Cardiac muscle cell (in vitro differentiated cells and primary cell): ENCODE measurements at regions not wholly inside any gene's neighbourhood (a gene's known extent, or its start where the extent isn't known, plus 50 kb on each side); places are given as distances from the start of the nearest gene placed in this dataset.

Experiments used
- DNase-seq, 2 donors: peaks; one replicate each; pipeline versions ENCODE4 v3.0.0 to v3.0.0-alpha.2; 2010 to 2017; ENCODE audit warnings: low read depth in 1 of 2, low spot score in 1 of 2
- H3K27ac ChIP-seq: fragments of 200-600 bp; sonication (generic); 2 replicates; pipeline ENCODE4 v1.5.1; 2016
- H3K27me3 ChIP-seq: fragments of 200-600 bp; sonication (generic); 2 replicates; pipeline ENCODE4 v1.6.0; 2016; ENCODE audit warnings: control low read depth
- H3K36me3 ChIP-seq: fragments of 200-600 bp; sonication (generic); 2 replicates; pipeline ENCODE4 v1.5.1; 2016; ENCODE audit warnings: control low read depth
- H3K4me1 ChIP-seq: fragments of 200-600 bp; sonication (generic); 2 replicates; pipeline ENCODE4 v1.8.1; 2017; ENCODE audit warnings: low read depth, mild to moderate bottlenecking, mixed run types
- H3K4me3 ChIP-seq: fragments of 200-600 bp; sonication (generic); 2 replicates; pipeline ENCODE4 v1.5.1; 2016; ENCODE audit warnings: mild to moderate bottlenecking
- H3K9me3 ChIP-seq: fragments of 200-600 bp; sonication (generic); 2 replicates; pipeline ENCODE4 v1.5.1; 2017; ENCODE audit warnings: low read depth, mild to moderate bottlenecking, control low read depth
- TF ChIP-seq, protein P1 (sequence below): IDR thresholded peaks from 2 replicates; pipeline ENCODE4 v1.5.1; 2012; ENCODE audit warnings: low read depth, mild to moderate bottlenecking, low read length

DNA sequence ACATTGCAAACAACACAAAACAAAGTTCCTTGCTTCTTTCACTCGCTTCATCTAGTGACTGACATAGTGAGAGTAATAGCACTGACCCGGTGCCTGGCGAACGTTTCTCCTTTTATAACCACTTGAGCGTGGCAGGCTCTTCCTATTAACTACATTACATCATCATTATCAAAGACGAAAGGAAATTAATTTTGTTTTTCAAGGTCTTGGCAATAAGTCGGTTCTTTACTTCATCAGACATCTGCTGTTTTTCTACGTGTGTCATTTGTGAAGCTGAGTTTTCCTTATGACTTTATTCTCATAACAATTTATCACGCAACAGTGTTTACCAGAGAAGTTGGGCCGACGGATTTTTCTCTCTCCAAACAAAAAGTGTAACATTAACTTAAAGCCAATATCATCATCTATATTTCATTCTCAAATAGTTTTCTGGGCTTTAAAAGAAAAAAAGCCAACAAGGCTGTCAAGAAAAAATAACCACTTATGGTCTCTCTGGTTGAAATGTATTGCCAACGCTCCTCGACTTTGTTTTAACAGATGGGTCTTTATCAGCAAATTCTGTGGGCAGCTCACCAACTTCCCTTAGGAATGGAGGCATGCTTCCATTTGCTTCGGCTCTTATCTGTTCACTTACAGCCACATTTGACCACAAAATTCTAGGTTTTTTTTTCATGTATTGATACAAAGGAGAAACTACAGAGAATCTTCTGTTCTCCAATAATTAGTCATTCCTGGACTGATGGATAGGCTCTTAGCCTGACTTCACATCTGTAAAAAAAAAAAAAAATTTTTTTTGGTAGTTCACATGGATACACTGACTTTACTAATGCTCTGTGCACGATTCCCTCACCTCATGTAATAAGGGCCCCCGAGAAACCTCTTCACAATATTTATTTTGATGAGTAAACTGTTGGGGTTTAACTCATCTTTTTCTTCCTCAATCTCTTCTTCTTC lies 97.1 kb upstream of the CDKN3 start:
- DNase-seq = peak in 1 of 2 donors; percentile 92
- TF ChIP-seq, protein P1, sequence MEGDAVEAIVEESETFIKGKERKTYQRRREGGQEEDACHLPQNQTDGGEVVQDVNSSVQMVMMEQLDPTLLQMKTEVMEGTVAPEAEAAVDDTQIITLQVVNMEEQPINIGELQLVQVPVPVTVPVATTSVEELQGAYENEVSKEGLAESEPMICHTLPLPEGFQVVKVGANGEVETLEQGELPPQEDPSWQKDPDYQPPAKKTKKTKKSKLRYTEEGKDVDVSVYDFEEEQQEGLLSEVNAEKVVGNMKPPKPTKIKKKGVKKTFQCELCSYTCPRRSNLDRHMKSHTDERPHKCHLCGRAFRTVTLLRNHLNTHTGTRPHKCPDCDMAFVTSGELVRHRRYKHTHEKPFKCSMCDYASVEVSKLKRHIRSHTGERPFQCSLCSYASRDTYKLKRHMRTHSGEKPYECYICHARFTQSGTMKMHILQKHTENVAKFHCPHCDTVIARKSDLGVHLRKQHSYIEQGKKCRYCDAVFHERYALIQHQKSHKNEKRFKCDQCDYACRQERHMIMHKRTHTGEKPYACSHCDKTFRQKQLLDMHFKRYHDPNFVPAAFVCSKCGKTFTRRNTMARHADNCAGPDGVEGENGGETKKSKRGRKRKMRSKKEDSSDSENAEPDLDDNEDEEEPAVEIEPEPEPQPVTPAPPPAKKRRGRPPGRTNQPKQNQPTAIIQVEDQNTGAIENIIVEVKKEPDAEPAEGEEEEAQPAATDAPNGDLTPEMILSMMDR = no peak
- Histone ChIP-seq H3K9me3 (no peaks in the 10 kb centered on the region), H3K4me1 (no peaks in the 10 kb centered on the region), H3K36me3 (no peaks in the 10 kb centered on the region), H3K27ac (no peak overlapping the region), H3K4me3 (no peak overlapping the region), H3K27me3 (no peaks in the 10 kb centered on the region)

DNA sequence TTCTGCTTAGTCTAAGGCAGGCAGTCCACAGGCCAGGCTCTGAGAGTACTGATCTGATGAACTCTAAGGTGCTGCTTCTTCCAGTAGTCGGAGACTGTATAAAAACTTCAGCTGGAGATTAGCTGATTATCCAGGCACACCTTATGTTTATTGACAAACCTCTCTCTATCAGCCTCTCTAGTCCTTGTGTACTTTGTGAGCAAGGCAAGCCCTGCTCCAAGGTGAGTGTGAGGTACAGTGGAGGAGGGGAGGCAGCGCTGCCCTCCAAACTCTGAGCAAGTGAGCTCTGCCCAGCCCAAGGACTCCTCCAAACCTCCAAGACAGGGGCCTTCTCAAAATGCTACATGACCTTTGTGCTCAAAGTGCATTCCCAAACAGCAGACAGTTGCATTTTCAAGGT lies 95.9 kb upstream of the CDKN3 start:
- no peak overlapping the region for H3K27ac ChIP-seq

DNA sequence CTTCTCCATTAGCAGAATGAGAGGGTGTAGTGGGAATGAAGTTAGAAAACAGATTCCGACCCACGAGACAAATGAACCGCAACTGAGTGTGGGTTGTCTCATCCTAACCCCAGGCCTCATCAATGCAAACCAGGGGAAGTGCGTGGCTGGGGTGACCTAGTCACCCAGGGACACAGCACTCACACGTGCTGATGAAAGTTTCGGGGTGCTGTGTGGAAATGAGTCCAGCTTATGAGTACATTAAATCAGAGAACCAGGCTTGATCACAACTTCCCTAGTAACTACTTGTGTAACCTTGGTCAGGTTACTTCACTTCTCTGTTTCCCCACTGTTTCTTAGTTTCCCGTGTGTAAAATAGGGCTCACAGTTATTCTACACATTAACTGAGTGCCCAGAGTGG lies 95.4 kb upstream of the CDKN3 start:
- H3K36me3 ChIP-seq = no peaks in the 10 kb centered on the region
- H3K27me3 ChIP-seq = no peaks in the 10 kb centered on the region
- H3K27ac ChIP-seq = no peak overlapping the region
- H3K4me1 ChIP-seq = no peaks in the 10 kb centered on the region
- no peak for DNase-seq
- H3K4me3 ChIP-seq = no peak overlapping the region
- H3K9me3 ChIP-seq = no peaks in the 10 kb centered on the region
- TF ChIP-seq, protein P1 = no peak

More for the DNA sequence above, 95.9 kb upstream of the CDKN3 start:
- Histone ChIP-seq H3K36me3 (no peaks in the 10 kb centered on the region), H3K9me3 (no peaks in the 10 kb centered on the region), H3K4me3 (no peak overlapping the region), H3K4me1 (no peaks in the 10 kb centered on the region), H3K27me3 (no peaks in the 10 kb centered on the region)
- no peak for DNase-seq
- TF ChIP-seq, protein P1 = no peak

DNA sequence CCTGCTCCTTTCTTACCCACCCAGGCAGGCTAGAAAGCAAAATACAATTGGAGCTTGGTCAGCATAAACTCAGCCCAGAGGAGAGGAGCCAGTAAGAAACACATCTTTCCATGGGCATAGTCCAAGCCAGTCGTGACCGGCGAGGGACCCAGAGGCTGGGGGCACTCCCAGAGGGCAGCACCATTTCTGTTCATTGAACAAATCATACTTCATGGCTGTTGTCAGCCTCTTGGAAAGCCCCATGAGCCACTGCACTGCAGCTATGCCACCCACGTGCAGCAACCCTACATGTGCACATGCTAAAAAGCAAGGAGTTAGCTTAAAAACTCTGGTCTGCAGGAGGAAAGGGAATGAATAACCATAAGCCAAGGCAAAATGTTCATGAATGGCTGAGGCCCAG lies 90.0 kb upstream of the CDKN3 start:
- no peaks in the 10 kb centered on the region for H3K4me1 ChIP-seq
- H3K27ac ChIP-seq = no peak overlapping the region
- no peaks in the 10 kb centered on the region for H3K36me3 ChIP-seq
- H3K9me3 ChIP-seq = no peaks in the 10 kb centered on the region
- H3K4me3 ChIP-seq = no peak overlapping the region
- no peak for DNase-seq
- TF ChIP-seq, protein P1 = no peak
- no peaks in the 10 kb centered on the region for H3K27me3 ChIP-seq

DNA sequence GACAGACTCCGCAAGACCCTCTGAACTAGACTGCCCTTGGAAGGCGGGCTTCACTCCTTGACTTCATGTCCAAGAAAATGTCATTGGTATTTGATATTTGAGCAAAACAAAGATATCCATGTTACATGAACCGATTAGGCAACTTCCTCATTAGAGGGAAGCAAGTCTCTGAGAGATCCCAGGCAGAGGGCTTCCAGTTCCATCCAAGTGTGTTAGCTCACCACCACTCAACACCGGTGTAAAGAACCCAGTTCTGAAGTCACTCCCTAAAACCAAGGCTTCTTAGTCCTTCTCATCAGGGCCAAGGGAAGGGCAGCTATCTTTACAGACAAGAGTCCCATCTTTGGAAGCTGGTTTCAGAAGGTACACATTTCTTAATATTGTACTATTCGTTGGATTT lies 87.2 kb upstream of the CDKN3 start:
- H3K27me3 ChIP-seq = no peaks in the 10 kb centered on the region
- no peak overlapping the region for H3K27ac ChIP-seq
- H3K36me3 ChIP-seq = no peaks in the 10 kb centered on the region
- TF ChIP-seq, protein P1 = no peak
- no peaks in the 10 kb centered on the region for H3K9me3 ChIP-seq
- peak in 1 of 2 donors; percentile 67 for DNase-seq
- H3K4me1 ChIP-seq = peaks cover 5% of the 10 kb centered on the region
- no peak overlapping the region for H3K4me3 ChIP-seq
